SK-N-SH treated with all-trans-retinoic acid at 6 μM for 48 hours (cell line): ENCODE measurements at regions not wholly inside any gene's neighbourhood (a gene's known extent, or its start where the extent isn't known, plus 50 kb on each side); places are given as distances from the start of the nearest gene placed in this dataset.

ENCODE experiments used
- CSDC2 ChIP-seq: fragments of 250-450 bp; sonication (Bioruptor Pico); IDR thresholded peaks from 2 replicates; pipeline ENCODE4 v1.5.0; 2020; ENCODE audit warnings: mild to moderate bottlenecking, moderate library complexity
- SNAI2 ChIP-seq: fragments of 250-450 bp; sonication (Bioruptor Pico); IDR thresholded peaks from 2 replicates; pipeline ENCODE4 v1.5.0; 2020; ENCODE audit warnings: mild to moderate bottlenecking, moderate library complexity
- ZNF70 ChIP-seq: fragments of 450-650 bp; formaldehyde crosslinking; IDR thresholded peaks from 2 replicates; pipeline ENCODE4 v1.5.0; 2020; ENCODE audit warnings: mild to moderate bottlenecking, moderate library complexity

GRCh38 chr1:182196897-182197870 lies 135.7 kb upstream of the ZNF648 start:
- TF ChIP-seq CSDC2 (CRISPR knock-in tag): no peak
- TF ChIP-seq SNAI2: no peak
- no peak for TF ChIP-seq ZNF70 (CRISPR knock-in tag)
